Gastrocnemius medialis (tissue), 4 donors: ENCODE measurements at regions not wholly inside any gene's neighbourhood (a gene's known extent, or its start where the extent isn't known, plus 50 kb on each side); places are given as distances from the start of the nearest gene placed in this dataset.

Source experiments
- ATAC-seq, 2 donors: fragments of 150-250 bp; one replicate each; pipeline ENCODE4 v1.9.1; 2016
- DNase-seq, 2 donors: peaks; one replicate each; pipeline ENCODE4 v3.0.0-alpha.2; 2019
- H3K27ac ChIP-seq, 4 donors: fragments of 200-600 bp; sonication (generic); 1 replicate in 1 of 4; 2 replicates in 3 of 4; pipeline ENCODE4 v1.5.1; 2016 to 2018; ENCODE audit warnings: mild to moderate bottlenecking in 2 of 4, moderate library complexity in 1 of 4
- H3K27me3 ChIP-seq, 3 donors: fragments of 200-600 bp; sonication (generic) in 2 of 3; 1 replicate in 1 of 3; 2 replicates in 2 of 3; pipeline versions ENCODE4 v1.5.1 to v1.6.0; 2016 to 2019; ENCODE audit warnings: mild to moderate bottlenecking in 1 of 3, moderate library complexity in 1 of 3
- H3K36me3 ChIP-seq, 2 donors: fragments of 200-600 bp; sonication (generic) in 1 of 2; one replicate each; pipeline ENCODE4 v1.5.1; 2017 to 2018
- H3K4me1 ChIP-seq, 2 donors: fragments of 200-600 bp; sonication (generic) in 1 of 2; one replicate each; pipeline ENCODE4 v1.5.1; 2016 to 2017; ENCODE audit warnings: mild to moderate bottlenecking in 2 of 2
- H3K4me3 ChIP-seq, 4 donors: fragments of 200-600 bp; sonication (generic) in 3 of 4; 1 replicate in 1 of 4; 2 replicates in 3 of 4; pipeline ENCODE4 v1.5.1; 2016 to 2019; ENCODE audit warnings: mild to moderate bottlenecking in 2 of 4
- H3K9me3 ChIP-seq, 3 donors: fragments of 200-600 bp; sonication (generic) in 2 of 3; 1 replicate in 1 of 3; 2 replicates in 2 of 3; pipeline ENCODE4 v1.5.1; 2016 to 2019
- CTCF ChIP-seq, 5 experiments: fragments of 450-650 bp in 3 of 5; fragments of 200-600 bp in 2 of 5; sonication (generic) in 2 of 5; IDR thresholded peaks in 4 of 5; conservative IDR thresholded peaks in 1 of 5; 1 replicate in 4 of 5; 2 replicates in 1 of 5; pipeline ENCODE4 v1.5.1; 2016 to 2019; ENCODE audit warnings: antibody characterized with exemption in 5 of 5, mild to moderate bottlenecking in 3 of 5, moderate library complexity in 3 of 5
- POLR2A ChIP-seq, 2 donors: fragments of 450-650 bp; IDR thresholded peaks; one replicate each; pipeline ENCODE4 v1.6.1; 2017; ENCODE audit warnings: antibody characterized with exemption in 2 of 2, mild to moderate bottlenecking in 2 of 2, moderate library complexity in 2 of 2
- in situ Hi-C, 4 donors: fragments of 200-750 bp; cut with MboI; loops; one replicate each; pipeline versions ENCODE4 v1.15.0 to v1.8.0; 2017; ENCODE audit warnings: low sequenced_read_pairs in 4 of 4
- intact Hi-C: fragments of 100-400 bp; cut with DNase I; formaldehyde crosslinking; loops from one replicate; pipeline ENCODE4 v1.15.1; 2023; ENCODE audit warnings: low total_unique reads

GRCh38 chr21:15221799-15222386, 157.1 kb upstream of the NRIP1 start:
- H3K36me3 ChIP-seq: no peaks in the 10 kb centered on the region
- ATAC-seq (peak; percentile 98 to 100), DNase-seq (peak; percentile 32 to 78)
- no peak overlapping the region for H3K4me3 ChIP-seq
- no peaks in the 10 kb centered on the region for H3K27me3 ChIP-seq
- intact Hi-C loops: no loop called here
- in situ Hi-C loops: no loop called here
- no peak for TF ChIP-seq POLR2A (IDR thresholded peaks at IDR 0.05)
- no peak for TF ChIP-seq CTCF (IDR thresholded peaks at IDR 0.05 in 4 of 5, conservative IDR thresholded peaks at IDR 0.05 in 1 of 5)
- peak overlapping the region in 2 of 4 donors; percentile 24 to 56 for H3K27ac ChIP-seq
- no peaks in the 10 kb centered on the region for H3K9me3 ChIP-seq
- peaks cover 0 to 20% of the 10 kb centered on the region in 2 donors for H3K4me1 ChIP-seq

- H3K27ac ChIP-seq: peak overlapping the region in 1 of 4 donors; percentile 24
- in situ Hi-C loops: no loop called here
- ATAC-seq (no peak), DNase-seq (no peak)
- peaks cover 0 to 20% of the 10 kb centered on the region in 2 donors for H3K4me1 ChIP-seq
- H3K27me3 ChIP-seq: no peaks in the 10 kb centered on the region
- no peaks in the 10 kb centered on the region for H3K36me3 ChIP-seq
- no peak overlapping the region for H3K4me3 ChIP-seq
- H3K9me3 ChIP-seq: no peaks in the 10 kb centered on the region
- no peak for TF ChIP-seq CTCF (IDR thresholded peaks at IDR 0.05 in 4 of 5, conservative IDR thresholded peaks at IDR 0.05 in 1 of 5)
- no peak for TF ChIP-seq POLR2A (IDR thresholded peaks at IDR 0.05)
- intact Hi-C loops: no loop called here
Observed at GRCh38 chr21:15222707-15223106, 157.9 kb upstream of the NRIP1 start.

- H3K27ac ChIP-seq: no peak overlapping the region
- no peak for ATAC-seq
- H3K27me3 ChIP-seq: no peaks in the 10 kb centered on the region
- no peaks in the 10 kb centered on the region for H3K36me3 ChIP-seq
- TF ChIP-seq POLR2A (IDR thresholded peaks at IDR 0.05) (no peak), CTCF (IDR thresholded peaks at IDR 0.05 in 4 of 5, conservative IDR thresholded peaks at IDR 0.05 in 1 of 5) (no peak)
- in situ Hi-C loops (no loop called here), intact Hi-C loops (no loop called here)
- no peak for DNase-seq
- H3K4me1 ChIP-seq: peaks cover 0 to 20% of the 10 kb centered on the region in 2 donors
- H3K4me3 ChIP-seq: no peak overlapping the region
- no peaks in the 10 kb centered on the region for H3K9me3 ChIP-seq
Observed at GRCh38 chr21:15224346-15225086, 159.7 kb upstream of the NRIP1 start.

- Histone ChIP-seq H3K9me3 (no peaks in the 10 kb centered on the region), H3K36me3 (no peaks in the 10 kb centered on the region), H3K4me1 (no peaks in the 10 kb centered on the region), H3K27ac (no peak overlapping the region), H3K4me3 (no peak overlapping the region), H3K27me3 (no peaks in the 10 kb centered on the region)
- in situ Hi-C loops: no loop called here
- ATAC-seq (no peak), DNase-seq (no peak)
- TF ChIP-seq POLR2A (IDR thresholded peaks at IDR 0.05): no peak
- TF ChIP-seq CTCF (IDR thresholded peaks at IDR 0.05 in 4 of 5, conservative IDR thresholded peaks at IDR 0.05 in 1 of 5): no peak
- intact Hi-C loops: no loop called here
Observed at GRCh38 chr21:15227919-15228318, 163.1 kb upstream of the NRIP1 start.
